Urothelium cell line (cell line): ENCODE measurements at regions not wholly inside any gene's neighbourhood (a gene's known extent, or its start where the extent isn't known, plus 50 kb on each side); places are given as distances from the start of the nearest gene placed in this dataset.
A peak's percentile ranks its signal among the peaks of the same experiment; 100 is the strongest.
"Not testable (repeated sequence)": the region's sequence is repeated elsewhere in the genome, so short reads cannot be mapped to it uniquely, and the experiment has no call there.

Experiments used
- DNase-seq: peaks from one replicate; pipeline ENCODE4 v3.0.0; 2011; ENCODE audit warnings: low spot score, mixed read lengths
- FAIRE-seq: peaks from 2 replicates; lab custom pipeline; 2011; peaks lifted over from hg19 to GRCh38; lab: Jason Lieb, UNC

DNA sequence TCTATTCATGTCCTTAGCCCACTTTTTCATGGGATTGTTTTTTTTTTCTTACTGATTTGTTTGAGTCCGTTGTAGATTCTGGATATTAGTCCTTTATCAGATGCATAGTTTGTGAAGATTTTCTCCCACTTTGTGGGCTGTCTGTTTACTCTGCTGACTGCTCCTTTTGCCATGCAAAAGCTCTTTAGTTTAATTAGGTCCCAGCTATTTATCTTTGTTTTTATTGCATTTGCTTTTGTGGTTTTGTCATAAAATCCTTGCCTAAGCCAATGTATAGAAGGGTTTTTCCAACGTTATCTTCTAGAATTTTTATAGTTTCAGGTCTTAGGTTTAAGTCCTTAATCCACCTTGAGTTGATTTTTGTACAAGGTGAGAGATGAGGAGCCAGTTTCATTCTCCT, 358.9 kb downstream of the ADAMTS20 start:
- DNase-seq, FAIRE-seq: not testable (repeated sequence)

DNA sequence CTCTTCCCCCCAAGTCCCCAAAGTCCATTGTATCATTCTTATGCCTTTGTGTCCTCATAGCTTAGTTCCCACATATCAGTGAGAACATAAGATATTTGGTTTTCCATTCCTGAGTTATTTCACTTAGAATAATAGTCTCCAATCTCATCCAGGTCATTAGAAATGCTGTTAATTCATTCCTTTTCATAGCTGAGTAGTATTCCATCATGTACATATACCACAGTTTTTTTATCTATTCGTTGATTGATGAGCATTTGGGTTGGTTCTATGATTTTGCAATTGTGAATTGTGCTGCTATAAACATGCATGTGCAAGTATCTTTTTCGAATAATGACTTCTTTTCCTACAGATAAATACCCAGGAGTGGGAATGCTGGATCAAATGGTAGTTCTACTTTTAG, 359.6 kb downstream of the ADAMTS20 start:
- not testable (repeated sequence) for FAIRE-seq, DNase-seq

DNA sequence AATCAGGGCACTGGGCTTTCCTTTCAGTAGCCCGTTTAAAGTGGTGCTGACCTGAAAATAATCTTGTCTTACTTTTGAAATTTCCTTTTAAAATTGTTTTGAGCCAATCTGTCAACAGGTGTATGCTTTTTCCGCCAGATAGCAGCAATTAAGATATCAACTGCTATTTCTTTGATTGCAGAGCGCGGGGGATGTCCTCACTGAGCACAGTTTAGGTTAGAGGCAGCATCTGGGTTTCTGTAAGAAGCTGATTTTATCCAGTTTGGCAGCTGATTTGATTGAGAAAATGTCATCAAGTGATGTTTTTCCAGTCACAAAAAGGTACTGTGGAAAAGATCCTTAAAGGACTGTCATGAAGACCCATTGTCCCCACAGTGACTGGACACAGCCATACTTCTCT, 371.8 kb downstream of the ADAMTS20 start:
- FAIRE-seq = no peak
- no peak for DNase-seq

DNA sequence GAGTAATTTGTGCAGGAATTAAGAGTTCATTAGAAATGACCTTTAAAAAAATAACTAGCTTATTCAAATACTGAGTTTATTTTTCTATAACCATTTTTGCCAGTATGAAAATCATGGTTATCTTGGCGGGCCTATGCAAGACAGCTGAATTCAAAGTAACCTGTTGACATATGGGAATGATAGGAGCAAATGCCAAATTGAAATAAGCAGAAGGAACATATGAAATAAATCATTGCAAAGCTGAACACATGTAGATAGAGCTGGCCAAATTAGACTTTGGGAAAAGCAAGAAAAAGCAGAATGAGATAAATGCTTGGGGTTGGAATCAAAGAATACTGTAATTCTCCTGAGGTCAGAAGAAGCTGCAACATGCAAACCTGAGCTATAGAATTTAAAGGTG, 372.5 kb downstream of the ADAMTS20 start:
- DNase-seq = no peak
- FAIRE-seq = no peak

DNA sequence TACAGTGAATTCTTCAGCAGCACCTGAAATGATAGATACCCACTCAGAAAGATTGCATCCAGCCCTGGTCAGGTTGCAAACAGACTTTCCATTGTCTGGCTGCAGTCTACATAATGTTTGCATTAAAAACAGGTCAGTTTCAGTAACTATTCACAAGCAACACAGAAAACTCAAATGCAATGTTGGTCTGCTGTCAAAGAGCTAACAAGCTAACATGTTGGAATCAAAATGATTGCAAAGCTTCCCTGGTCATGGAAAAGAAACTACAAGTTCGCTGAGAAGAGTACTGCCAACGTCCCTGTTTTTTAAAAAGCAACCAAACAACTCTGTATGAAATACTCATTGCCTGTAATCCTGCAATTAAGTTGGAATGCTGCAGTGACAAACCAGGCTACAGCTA, 374.7 kb downstream of the ADAMTS20 start:
- DNase-seq = no peak
- no peak for FAIRE-seq

DNA sequence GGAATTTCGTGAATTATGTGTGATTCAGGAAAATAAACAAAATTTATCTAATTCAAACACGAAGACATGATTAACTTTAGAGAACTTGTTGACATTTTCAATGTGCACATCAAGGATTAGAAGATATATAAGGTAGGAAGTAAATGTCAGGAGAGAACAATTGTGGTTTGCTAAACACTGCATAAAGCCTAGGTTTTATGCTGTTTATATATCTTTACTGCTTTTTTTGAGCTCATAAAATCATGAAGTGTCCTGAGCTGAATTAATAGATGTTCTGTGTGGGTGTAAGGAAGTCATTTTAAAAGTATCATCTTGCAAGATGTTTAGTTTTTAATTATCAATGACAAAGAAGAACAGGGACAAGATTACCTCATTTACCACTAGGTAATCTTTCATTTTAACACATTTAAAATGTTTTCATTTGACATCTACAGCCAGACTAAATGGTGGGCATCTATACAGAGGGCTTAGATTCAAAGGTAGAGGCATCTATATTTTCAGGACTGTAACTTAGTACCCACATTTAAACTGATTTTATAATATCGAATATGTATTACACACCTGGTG, 382.8 kb downstream of the ADAMTS20 start:
- FAIRE-seq = no peak
- no peak for DNase-seq

DNA sequence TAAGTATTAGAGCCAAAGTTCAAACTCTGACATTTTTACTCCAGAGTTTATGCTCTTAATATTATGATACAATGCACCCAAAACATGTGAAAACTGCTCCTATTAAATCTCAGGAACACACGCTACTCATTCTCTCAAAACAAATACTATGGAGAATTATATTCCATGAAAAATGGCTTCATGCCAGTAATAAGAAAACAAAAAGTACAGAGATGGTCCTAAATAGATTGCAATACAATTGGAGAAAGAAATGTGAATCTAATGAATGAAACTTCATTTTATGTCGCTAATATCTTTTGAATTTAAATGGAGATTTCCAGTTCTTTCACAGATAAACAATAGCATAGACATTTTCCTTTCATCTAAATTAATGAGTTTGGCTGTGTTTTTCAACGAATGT, 384.3 kb downstream of the ADAMTS20 start:
- DNase-seq = no peak
- no peak for FAIRE-seq

DNA sequence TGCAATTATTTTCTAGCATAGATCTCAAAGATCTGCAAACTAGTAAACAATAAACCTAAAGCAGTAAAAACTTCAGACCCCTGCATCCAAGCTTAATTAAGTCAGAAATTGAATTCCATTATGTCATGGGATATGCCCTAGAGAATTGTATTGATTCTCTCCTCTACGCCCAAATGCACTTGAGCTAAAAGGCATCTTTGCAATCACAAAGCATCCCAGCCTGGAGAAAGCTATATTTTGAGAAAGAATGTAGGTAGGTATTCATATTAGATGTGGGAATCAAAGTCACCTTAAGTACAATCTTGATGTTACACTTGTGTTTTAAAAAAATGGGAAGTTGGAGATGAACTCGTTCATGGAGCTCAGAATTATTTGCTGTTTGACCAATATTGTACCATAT, 386.7 kb downstream of the ADAMTS20 start:
- no peak for DNase-seq
- no peak for FAIRE-seq

DNA sequence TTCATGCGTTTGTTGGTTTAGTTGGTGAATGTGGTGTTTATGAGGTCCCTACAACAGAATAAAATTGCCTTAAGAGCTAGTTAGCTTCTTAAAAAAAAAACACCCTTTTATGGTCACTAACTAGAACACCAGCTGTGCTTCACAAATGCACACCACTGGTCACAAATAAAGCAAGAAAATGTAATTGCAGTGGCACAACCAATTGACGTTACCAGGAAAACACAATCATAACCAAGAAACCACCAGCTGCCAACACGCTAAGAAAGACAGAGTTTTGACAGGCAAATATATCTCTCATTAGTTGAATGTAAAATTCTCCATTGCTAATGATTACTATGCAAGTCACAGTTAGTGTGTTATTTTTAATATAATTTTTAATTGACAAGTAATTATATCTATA, 389.9 kb downstream of the ADAMTS20 start:
- FAIRE-seq = no peak
- no peak for DNase-seq

DNA sequence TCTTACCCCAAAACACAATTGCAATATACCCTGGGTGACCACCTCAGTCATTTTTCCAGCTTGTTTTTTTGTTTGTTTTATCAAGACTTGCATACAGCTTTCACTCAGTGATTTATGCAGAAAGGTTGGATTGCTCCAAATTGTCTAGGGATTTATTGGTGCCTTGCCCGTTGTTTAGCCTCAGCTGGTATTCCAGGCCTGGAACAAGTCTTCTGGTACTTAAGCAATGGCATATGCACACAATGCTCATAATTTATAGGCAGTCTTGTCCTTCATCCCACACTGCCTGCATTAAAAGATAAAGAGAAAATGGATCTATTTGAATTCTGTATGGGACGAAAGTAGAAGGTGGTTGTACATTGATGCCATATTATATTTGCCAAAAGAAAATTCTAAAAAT, 392.5 kb downstream of the ADAMTS20 start:
- FAIRE-seq (no peak), DNase-seq (no peak)

DNA sequence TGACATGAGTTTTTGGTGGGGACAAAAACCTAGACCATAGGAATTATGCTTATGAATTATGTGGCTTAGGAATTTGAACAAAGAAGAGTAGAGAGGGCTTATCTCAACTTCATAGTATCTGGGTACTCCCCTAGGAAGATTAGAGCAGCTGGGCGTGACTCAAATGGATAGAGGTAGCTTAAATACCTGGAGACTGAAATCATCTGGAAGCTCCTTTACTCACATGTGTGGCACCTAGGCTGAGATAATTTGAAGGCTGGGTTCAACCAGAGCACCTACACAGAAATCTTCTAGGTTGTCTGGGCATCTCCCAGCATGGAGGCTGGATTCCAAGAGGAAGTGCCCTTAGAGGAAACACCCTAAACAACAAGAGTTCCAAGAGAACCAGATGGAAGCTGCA, 393.9 kb downstream of the ADAMTS20 start:
- FAIRE-seq (no peak), DNase-seq (no peak)

DNA sequence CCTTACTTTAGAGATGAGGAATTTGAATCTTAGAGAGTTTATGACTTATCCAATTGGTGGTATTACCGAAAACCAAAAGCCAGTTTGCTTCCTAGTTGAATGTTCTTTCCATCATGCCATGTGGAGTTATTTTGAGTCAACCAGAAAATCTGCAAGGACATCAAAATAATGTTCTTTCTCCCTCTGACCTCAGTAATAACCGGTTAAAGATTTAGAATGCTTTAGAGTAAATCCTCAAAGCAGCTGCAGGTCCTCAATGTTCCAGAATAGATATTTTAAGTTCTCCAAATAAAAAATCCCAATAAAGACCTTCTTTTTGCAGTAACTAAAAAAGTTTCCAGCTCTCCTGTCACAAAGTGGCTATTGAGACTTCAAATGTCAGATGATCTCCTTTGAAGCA, 396.6 kb downstream of the ADAMTS20 start:
- FAIRE-seq (no peak), DNase-seq (no peak)

DNA sequence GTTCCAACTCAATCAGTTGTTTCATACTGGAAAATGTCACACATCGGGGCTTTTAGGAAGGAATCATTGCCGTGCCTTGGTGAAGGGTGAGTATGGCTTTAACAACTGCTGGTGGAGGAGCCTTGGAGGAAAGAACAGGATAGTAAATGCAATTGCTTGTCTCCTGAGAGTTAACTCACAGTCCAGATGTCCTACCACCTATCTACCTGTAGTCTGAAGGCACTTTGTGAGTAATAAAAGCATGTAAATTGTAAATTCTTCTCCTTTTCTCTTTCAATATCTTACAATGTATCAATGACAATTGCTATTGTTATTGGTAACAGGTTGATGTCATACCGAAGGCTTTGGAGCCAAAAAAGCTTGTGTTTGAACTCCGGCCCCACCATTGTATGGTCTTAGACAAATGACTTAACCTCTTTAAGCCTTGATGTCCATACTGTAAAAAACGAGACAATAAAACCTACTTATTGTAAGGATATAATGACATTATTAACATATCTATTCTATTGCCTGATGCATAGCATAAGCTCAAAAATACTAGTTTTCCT, 397.4 kb downstream of the ADAMTS20 start:
- DNase-seq (no peak), FAIRE-seq (no peak)

DNA sequence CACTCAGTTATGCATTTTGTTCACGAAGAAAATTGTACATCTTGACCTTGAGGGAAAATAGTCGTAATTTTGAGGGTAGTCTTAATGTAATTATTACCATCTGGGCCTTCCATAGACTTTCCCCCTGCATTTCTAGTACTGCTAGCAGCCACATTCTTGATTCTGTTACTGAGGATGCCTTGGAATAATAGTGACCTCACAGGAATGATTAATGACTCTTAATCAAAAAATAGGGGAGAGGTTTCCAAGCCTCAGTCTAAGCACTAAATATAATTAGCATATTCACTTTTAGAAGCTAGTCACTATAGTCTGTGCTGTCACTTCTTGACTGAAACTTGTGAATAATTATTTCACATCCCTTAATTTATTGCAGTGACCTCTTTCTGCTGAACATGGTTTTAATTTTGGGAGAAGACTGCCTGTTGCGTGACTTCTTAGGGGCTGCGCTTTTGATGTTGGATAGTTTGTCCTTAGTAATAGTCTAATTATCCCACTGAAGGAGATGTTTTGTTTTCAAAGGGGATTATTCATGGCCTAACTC, 400.5 kb downstream of the ADAMTS20 start:
- FAIRE-seq (no peak), DNase-seq (no peak)

DNA sequence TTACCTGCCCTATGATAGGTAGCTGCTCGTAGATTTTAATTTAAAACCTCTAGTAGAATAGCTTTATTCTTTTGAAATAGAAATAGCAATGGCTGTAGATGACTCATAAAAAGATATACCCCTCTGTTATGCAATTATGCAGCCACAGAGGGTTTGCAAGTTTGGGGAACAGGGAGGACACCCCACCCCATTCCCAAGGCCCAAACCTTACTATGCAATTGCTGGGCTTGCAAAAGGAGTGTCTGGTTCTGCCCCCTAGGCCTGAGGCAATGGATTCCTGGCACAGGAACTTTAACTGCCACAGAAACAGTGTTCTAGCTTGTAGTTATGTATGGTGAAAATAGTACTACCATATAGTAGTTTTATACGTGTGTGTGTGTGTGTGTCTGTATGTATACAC, 403.3 kb downstream of the ADAMTS20 start:
- DNase-seq = no peak
- no peak for FAIRE-seq

DNA sequence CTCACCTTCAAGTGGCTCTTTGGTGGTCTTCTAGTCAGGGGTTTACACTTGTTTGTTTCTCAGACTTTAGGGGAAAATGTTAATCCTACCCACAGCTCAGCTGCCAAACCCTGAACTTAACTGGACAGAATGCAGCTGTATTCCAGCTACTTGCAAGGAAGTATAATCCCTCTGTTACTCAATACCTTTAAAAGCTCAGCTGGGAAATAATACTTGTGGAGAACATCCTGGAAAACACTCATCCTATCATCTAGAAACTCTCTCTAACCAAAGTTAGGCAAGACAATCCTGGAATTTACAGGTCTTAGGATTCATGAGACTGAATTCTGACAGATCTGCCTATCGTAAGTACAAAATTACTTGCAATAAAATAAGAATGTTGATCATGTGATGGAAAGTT, 404.1 kb downstream of the ADAMTS20 start:
- no peak for DNase-seq
- no peak for FAIRE-seq

DNA sequence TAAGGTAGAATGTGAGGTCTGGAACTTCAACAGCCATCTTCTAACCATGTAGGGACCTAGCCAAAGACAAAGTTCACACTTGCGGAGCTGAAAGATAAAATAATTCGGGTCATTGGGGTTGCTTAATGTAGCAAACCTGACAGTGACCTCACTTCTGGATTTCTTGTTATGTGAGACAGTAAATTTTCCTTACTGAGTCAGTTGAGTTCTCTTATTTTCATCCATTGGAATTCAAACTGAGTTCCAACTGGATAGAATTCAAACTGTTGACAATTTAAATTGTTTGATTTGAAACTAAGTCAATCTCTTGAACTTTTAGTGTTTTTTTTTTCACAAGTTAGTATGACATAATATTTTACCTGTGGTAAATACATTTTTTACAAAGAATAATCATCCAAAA, 406.5 kb downstream of the ADAMTS20 start:
- FAIRE-seq (no peak), DNase-seq (no peak)

DNA sequence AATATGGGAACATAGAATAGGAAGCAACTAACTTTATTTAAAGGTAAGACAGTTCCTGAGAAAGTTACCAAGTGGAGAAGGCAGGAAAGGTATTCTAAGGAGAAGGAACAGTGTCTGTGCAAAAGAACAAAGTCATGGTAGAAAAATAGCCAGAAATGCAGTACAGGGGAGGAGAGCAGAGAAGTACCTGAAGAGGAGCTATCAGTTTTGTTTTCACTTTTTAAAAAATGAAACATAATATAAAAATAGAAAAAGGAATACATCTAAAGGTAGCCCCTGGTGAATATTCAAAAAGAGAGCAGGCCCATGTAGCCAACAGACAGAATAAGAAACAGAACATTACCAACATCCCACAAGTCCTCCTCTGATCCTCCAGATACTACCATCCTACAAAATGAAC, 408.7 kb downstream of the ADAMTS20 start:
- FAIRE-seq = no peak
- DNase-seq = no peak

DNA sequence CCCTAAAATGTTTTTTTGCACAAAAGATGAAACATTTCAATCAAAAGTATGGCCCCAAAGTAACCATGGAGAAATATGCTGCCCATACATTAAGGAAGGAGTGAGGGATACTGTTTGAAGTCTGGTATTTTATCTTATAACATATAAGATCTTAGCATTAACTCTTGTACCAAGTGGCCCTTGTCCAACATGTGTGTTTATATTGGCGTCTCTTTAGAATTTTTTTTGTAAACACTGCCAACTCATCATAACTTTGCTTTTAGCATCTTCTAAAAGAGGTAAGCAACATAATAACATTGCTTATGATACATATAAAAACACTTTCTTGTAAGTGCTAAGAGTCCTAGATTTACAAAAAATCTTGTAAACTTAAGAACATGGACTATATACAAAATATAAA, 419.7 kb downstream of the ADAMTS20 start:
- FAIRE-seq (no peak), DNase-seq (no peak)

DNA sequence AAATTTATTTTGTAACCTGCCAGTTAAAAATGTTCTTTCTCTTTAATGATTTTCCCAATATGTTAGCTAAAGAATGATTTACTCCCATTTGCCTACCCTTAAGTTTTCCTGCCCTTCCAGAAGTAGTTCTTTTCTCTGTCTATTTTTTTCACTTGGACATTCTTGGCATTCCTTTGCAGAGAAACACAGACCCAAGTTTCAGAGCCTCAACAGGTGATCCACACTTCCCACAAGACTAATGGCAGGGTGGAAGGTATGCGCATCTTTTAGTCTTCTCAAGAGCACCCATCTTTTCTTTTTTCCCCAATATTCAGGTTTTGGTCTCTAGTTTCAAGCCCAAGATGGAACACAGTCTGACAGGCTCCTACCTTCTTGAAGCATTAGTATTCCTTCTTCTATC, 420.7 kb downstream of the ADAMTS20 start:
- DNase-seq (peak; percentile 5), FAIRE-seq (no peak)

DNA sequence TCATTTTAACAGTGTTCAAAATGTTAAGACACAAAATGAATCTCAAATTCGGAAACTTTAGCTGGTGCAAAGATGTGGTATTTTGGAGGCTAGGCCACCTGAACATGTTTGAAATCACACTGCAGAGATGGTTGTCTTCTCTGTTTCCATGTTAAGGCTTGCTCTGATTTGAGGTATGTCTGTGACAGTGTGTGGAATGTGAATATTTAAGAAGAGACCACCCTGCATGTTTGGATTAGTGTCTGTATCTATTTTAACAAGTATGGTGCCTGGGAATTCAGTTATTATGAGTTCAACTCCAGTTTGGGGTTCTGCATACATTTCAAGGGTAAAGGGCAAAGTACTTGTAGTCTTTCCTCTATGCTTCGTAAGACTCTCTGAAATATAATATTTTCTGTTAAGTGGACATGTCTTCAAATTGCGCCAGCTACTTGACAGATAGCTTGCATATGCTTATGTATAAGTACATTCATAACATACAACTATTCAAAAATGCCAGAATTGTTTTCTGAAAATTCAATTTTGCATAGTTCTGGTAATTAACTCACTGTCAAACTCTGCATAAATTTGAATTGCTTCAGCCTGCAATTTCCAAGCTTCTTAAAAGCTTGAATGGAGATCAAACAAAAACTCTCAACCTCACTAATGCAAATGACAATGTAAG, 424.0 kb downstream of the ADAMTS20 start:
- no peak for FAIRE-seq
- no peak for DNase-seq

DNA sequence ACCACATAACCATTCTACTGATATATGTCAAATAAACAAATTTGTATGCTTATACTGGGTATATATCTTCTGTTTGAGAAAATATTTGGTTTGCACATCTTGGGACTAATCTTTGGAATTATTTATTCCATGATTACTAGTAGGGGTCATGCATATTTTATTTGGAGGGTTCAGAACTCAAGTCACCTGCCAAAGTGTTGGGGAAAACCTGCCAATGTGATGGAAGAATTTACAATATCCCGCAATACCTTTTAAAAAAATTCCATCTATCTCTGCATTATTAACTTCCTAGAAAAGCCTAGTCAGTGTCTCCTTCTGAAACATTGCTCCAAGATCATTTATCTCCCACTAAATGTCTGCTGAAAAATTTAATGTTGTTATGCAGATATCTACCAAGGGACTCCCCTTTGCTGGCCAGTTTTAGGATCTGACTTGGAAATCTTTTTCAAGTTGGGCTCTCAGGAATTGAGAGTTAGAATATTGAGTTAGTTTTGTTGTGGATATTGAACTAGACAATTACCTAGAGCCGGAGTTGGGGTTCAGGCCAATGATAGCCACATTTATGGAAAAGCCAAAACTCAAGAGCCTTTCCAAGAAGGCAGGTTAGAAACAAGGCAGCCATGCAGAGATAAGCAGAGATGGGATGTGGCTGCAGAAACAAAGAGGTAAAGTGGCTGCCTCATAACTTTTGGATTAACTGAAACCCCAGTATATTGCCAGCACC, 425.2 kb downstream of the ADAMTS20 start:
- DNase-seq (no peak), FAIRE-seq (no peak)
